AG09319 (cell line): ENCODE measurements at regions not wholly inside any gene's neighbourhood (a gene's known extent, or its start where the extent isn't known, plus 50 kb on each side); places are given as distances from the start of the nearest gene placed in this dataset.

ENCODE experiments used
- DNase-seq: peaks from one replicate; pipeline ENCODE4 v3.0.0-alpha.2; 2010; ENCODE audit warnings: low read depth; ENCODE audit errors: extremely low read depth
- TF ChIP-seq, protein P1 (sequence below): IDR thresholded peaks from 2 replicates; pipeline ENCODE4 v1.5.1; 2011; ENCODE audit warnings: low read depth, mild to moderate bottlenecking, inconsistent platforms, low read length, moderate library complexity

DNA sequence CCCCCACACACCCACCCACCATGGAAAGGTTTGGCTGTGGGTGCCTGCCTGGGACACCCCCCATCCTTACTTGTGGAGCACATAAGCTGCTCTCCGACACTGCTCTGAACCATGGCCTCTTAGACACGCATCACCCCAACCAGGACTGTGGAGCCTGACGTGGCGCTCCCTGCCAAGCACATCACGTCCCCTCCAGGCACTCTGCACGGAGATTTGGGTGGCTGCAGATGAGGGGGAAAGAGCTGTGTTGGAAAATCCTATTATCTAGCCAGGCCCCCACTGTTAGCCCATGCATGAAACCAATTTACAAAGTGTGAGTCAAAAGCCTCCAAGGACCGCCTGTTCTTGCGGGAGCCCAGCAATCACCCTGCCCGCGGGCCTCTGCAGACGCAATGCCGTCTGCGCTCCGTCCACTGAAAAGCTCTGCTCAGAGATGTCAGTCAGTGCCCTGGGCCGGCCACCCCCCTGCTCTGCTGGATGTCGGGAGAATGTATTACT, 163.4 kb upstream of the NECTIN1 start:
- TF ChIP-seq, protein P1, sequence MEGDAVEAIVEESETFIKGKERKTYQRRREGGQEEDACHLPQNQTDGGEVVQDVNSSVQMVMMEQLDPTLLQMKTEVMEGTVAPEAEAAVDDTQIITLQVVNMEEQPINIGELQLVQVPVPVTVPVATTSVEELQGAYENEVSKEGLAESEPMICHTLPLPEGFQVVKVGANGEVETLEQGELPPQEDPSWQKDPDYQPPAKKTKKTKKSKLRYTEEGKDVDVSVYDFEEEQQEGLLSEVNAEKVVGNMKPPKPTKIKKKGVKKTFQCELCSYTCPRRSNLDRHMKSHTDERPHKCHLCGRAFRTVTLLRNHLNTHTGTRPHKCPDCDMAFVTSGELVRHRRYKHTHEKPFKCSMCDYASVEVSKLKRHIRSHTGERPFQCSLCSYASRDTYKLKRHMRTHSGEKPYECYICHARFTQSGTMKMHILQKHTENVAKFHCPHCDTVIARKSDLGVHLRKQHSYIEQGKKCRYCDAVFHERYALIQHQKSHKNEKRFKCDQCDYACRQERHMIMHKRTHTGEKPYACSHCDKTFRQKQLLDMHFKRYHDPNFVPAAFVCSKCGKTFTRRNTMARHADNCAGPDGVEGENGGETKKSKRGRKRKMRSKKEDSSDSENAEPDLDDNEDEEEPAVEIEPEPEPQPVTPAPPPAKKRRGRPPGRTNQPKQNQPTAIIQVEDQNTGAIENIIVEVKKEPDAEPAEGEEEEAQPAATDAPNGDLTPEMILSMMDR: no peak
- no peak for DNase-seq

DNA sequence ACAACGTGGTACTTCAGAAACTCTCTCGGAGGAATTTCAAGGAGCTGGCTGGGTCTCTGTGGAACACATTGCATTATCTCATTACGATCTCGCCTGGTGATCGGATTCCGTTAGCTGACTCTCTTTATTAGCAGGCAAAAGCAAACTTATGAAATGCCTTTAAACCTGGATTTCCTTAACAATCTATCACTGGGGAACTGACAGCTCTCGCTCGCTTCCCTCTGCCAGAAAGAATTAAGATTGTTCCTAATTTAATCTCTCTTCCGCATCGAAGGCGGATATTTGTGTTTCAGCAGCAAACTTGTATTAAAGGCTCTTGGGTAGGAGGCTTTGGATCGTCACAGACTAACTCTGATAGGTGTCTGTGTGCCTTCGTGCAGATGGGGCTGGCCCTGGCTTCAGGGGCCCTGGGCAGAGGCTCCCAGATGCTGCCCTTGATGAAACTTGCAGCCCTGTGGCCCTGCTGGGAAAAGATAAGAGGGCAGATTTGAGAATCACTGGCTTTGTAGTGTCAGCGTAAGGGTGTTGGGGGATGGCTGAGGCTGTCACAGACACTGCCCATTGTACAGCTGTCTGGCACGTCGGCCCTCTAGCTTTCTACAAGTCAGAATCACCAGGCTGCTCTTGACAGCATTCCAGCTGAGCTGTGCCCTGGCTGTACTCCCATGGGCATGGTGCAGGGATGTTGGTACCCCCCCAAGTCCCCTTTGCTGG, 162.2 kb upstream of the NECTIN1 start:
- TF ChIP-seq, protein P1: no peak
- DNase-seq: no peak

DNA sequence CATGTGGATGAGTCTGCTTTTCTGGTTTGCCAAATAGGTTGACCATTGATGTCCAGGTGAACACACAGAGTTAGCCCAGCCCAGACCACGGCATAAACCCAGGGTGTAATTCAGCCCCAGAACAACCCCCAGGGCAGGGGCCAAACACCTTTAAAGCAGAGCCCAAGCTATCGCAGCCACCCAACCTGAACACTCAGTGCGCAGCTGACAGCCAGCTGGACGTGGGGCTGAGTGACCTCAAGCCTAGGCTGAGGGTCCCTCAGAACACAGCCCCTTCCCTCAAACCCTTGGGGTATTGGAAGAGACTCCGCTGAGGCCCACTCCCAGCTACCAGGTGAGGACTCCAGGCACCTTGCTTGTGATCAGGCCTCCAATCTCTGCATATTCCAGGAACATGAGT, 161.5 kb upstream of the NECTIN1 start:
- TF ChIP-seq, protein P1: no peak
- no peak for DNase-seq

DNA sequence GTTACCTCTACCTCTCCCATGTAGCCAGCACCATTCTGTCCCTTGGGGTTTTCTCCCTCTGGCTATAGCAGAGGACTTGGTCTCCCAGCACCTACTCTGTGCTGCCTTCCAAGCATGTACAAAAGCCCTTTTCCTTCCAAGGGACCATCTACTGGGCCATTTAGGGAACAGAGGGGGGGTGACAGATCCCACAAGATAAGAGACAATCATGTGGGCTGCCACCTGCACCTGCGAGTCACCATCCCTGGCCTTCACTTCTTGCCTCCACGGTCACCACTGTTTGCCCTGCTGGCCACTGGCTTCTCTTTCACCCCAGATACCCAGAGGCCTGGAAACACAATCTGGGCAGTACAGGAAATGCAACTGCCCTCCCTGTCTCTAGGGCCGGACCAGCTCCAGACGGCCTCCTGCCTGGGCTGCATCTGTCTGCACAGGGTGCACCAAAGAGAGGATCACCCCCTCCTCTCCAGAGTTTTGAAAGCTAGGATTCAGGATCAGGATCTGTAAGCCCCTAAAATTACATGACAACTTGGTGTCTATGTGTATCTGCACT, 160.8 kb upstream of the NECTIN1 start:
- DNase-seq: no peak
- TF ChIP-seq, protein P1: no peak

DNA sequence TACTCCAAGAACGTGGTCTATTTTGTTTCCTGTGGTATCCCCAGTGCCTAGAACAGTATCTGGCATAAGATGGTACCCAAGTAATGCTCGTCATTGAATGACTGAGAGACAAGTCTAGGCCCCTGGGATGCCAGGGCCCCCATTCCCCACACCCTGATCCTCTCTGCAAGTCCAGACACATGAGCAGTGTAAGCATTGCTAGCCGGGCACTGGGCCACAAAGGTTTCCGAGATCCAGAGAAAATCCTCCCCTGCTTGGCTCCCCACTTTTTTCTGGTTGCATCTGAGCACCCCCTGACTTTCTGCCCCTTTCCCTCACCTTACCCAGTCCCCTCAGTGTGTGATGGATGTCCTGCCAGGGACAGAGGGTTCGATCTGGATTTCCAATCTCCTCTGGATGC, 160.1 kb upstream of the NECTIN1 start:
- DNase-seq: no peak
- TF ChIP-seq, protein P1: no peak

DNA sequence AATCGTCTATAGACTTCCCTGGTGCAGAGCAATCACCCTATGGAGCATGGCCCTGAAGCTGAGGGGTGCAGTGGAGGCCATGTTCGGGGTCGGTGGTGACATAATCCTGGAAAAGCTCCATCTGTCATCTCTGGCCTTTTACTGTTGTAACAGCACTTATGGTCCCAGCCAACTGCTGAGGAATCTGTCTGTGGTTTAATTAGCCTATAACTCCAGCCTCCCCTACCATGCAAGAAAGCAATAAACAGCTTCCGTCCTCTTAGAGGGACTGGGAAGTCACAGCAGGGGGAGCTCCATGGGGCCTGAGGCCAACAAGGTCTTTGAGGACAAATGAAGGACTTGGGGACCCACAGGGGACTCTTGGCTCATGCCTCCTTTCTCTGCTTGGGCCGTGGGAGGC, 159.1 kb upstream of the NECTIN1 start:
- TF ChIP-seq, protein P1: no peak
- DNase-seq: no peak

DNA sequence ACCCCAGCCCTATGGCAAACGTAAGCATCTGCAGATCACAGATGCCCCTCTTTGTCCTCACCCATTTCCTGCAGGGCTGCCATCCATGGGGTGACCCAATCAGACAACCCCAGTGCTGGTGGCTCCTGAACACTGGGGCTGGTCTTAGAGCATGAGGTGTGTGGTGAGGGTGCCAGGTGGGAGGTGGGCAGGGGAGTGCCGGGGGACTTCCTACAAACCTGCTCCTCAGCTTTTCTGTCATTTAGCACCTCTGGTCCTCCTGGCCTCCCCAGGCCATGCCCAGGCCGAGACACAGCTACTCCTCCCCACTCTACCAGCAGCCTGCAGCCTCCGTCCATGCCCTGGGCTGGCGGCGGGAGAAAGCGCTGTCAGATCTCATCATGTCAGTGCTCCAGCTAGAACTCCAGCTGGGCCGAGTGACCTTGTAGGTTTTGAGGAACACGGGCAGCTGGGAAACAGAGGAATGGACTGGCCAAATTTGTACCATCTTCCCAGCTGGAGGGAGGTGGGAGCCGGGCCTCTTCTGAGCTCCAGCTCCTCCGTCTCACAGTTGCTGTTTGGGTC, 157.7 kb upstream of the NECTIN1 start:
- DNase-seq: no peak
- TF ChIP-seq, protein P1: no peak
